HG02642 (cell line): ENCODE measurements at regions not wholly inside any gene's neighbourhood (a gene's known extent, or its start where the extent isn't known, plus 50 kb on each side); places are given as distances from the start of the nearest gene placed in this dataset.

Source experiments
- ATAC-seq: cut with Tn5 transposase; IDR thresholded peaks from one replicate; pipeline ENCODE4 v1.9.1; 2021; ENCODE audit warnings: mild to moderate bottlenecking; ENCODE audit not compliant: unreplicated experiment, poor library complexity

GRCh38 chrX:76228499-76228898 is 55.6 kb downstream of the PBDC1 start:
- no peak for ATAC-seq

DNA sequence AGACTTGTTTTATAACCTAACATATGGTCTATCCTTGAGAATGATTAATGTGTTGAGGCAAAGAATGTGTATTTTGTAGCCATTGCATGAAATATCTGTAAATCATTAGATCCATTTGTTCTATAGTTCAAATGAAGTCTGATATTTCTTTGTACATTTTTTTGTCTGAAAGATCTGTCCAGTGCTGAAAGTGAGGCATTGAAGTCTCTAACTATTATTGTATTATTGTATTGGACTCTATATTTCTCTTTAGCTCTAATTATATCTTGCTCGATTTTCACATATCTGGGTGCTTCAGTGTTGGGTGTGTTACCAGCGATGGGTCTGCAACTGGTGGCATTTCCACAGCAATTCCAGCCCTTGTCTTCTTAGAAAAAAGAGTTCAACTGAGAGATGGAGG is 76.0 kb downstream of the PBDC1 start:
- ATAC-seq = no peak

- ATAC-seq = peak; percentile 91
Measured at GRCh38 chrX:76253432-76253831, 80.6 kb downstream of the PBDC1 start.

- peak; percentile 70 for ATAC-seq
Measured at GRCh38 chrX:76279007-76279406, 106.1 kb downstream of the PBDC1 start.
